Right lobe of liver (tissue), 4 donors: ENCODE measurements at regions not wholly inside any gene's neighbourhood (a gene's known extent, or its start where the extent isn't known, plus 50 kb on each side); places are given as distances from the start of the nearest gene placed in this dataset.

ENCODE experiments used
- POLR2A ChIP-seq: fragments of 450-650 bp; IDR thresholded peaks from one replicate; pipeline ENCODE4 v1.6.1; 2017; ENCODE audit warnings: antibody characterized with exemption, mild to moderate bottlenecking
- TF ChIP-seq, protein P1 (sequence below), 4 donors: fragments of 200-600 bp in 3 of 4; fragments of 450-650 bp in 1 of 4; IDR thresholded peaks; one replicate each; pipeline versions ENCODE4 v1.5.1 to v1.8.0; 2016 to 2022; ENCODE audit warnings: antibody characterized with exemption in 4 of 4, mild to moderate bottlenecking in 2 of 4
- donor health status: DM: no; HTN: no; CAD: no.
- donor health status: DM: no; HTN: no; CAD: no.
- donor health status: DM: no; HTN: yes; CAD: no.

DNA sequence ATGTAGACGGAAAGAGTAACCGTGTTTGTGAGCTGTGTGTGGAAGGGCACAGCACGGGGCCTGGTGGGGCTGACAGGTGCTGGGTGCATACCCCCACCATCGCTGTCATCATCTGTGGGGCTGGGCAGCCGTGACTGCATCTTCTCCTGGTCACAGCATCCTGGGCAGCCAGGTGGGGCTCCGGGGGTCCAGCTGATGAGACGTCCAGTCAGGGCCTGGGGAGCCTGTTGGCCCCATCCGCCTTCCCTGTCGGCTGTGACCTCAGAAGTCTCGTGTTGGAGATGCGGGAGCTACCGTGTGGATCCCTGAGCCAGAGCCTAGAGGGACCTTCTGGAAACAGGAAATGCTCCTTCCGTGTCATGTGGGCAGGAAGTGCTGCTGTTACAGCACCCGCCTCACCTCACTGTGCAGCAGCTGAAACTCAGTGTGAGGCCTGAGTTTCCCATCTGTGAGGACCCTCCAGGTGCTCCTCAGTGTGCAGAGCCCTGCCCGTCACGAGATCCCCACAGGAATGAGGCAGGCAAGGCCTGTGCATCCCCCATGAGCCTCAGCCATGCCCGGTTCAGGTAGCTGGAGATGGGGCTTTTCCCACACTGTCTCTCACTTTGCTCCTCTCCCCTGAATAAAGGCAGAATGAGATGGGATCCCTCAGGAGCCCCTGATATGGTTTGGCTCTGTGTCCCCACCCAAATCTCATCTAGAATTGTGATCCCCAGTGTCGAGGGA, 108.7 kb downstream of the ERMARD start:
- TF ChIP-seq, protein P1, sequence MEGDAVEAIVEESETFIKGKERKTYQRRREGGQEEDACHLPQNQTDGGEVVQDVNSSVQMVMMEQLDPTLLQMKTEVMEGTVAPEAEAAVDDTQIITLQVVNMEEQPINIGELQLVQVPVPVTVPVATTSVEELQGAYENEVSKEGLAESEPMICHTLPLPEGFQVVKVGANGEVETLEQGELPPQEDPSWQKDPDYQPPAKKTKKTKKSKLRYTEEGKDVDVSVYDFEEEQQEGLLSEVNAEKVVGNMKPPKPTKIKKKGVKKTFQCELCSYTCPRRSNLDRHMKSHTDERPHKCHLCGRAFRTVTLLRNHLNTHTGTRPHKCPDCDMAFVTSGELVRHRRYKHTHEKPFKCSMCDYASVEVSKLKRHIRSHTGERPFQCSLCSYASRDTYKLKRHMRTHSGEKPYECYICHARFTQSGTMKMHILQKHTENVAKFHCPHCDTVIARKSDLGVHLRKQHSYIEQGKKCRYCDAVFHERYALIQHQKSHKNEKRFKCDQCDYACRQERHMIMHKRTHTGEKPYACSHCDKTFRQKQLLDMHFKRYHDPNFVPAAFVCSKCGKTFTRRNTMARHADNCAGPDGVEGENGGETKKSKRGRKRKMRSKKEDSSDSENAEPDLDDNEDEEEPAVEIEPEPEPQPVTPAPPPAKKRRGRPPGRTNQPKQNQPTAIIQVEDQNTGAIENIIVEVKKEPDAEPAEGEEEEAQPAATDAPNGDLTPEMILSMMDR (IDR thresholded peaks at IDR 0.05), result no peak
- no peak for TF ChIP-seq POLR2A
